ENCODE measurements at regions not wholly inside any gene's neighbourhood (a gene's known extent, or its start where the extent isn't known, plus 50 kb on each side); places are given as distances from the start of the nearest gene placed in this dataset.

DNA sequence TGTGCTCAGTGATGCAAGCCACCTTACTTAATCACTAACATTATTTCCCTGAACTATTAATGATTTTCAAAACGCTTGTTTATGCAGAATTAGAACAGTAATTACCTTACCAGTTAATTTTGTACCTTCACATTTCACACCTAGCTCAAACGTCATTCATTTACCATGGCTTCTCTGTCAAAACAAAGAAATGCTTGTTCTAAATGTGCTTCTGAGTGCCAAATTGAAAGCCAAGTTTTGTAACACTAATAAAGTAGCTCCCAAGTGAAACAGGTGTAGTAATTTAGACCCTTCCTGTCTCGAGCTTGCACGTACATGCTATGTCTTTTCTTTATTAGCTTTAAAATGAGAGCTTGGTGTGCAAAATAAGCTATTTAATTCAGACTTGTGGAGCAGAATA lies 533.7 kb upstream of the PKN2 start:
- no peak for DNase-seq (ENCODE audit: low spot score)

DNA sequence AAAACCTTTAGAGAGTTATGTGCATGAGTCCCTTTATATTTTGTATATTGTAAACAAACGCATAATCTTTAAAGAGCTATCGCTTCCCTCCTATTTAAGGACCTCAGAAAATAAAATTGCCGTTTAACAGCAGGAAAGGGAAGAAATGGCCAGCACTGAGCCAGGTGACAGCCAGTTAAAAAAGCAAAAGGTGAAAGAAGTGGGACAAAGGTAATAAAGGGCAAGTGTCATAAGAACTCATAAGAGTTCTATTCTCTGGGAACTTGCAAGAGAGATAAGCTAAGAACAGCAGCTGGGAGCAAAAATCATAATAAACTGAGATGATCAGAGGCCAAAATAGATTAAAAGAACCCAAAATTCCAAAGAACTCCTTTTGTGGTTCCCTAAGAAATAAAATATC lies 520.9 kb upstream of the PKN2 start:
- no peak for DNase-seq (ENCODE audit: low spot score)

DNA sequence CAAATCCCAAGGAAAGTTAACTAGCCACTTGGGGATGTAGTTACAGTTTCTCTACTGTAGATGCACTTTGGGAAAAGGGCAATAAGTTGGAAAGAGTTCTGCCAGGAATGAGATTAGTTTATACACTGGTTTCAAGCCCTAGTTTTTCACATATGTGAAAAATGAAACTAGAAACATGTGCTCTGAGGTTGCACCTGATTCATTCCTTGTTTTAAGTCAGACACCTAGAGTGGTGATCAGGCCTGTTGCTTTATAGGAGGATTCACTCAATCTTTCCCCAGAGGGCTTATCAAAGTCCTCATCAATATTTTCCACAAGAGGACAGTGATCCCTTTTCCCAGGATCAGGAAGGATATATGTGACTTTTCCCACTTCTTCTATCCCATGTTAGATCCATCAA lies 515.9 kb upstream of the PKN2 start:
- DNase-seq (ENCODE audit: low spot score): no peak

DNA sequence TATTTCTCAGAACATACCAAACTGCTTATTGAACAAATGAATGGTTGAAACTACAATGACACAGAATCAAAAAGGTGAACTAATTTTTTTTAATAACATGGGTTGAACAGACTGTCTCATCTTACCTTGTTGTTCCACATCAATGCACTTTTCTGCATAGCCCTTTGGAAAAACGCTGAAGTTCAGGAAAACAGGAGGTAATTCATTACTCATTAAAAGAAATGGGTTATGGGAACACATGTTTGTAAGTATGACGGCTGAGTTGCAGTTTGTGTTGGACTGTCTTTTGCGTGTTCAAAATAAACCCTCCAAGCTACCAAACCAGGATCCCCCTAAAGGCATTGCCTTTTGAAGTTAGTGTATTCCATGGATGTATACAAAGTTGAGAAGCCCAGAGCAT lies 514.9 kb upstream of the PKN2 start:
- no peak for DNase-seq (ENCODE audit: low spot score)

DNA sequence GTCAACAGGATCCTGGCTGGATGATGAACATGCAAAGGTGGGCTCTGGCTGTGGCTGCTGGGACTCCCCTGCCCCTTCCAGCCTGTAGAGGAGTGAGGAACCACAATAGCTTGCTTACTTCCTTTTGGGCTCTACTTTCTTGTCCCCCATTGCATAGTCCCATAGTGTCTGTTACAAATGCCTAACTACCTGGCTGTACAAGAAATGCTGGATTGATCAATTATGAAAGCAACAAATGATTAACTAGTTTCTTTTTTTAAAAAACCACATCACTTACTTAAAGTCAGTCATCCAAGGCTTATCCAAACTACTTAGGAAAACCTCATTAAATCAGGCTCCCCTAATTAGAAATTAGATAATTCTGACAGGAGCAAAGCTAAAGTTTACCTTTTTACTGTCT lies 514.1 kb upstream of the PKN2 start:
- DNase-seq (ENCODE audit: low spot score): no peak

DNA sequence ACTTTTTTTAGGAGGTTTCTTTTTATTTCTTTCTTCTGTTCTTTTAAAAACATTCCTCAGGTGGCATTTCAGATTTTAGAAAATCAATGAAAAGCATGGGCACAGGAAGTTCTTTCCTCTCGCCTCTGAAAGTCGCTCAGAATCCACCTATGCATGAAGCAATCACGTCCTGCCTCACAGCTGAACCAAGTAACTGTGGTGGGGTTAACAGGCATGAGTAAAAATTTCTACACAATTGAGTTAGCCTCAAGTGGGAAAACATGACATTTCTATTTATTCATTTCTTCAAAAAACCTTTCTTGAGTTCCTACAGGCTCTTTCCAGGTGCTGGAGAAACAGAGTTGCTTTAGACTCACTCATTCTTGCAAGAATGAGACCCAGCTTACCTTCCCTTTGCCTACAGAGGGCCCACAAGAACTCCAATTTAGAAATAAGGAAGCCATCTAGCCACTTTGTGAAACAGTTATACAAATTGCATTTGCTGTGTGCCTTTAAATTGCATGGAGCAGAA lies 508.9 kb upstream of the PKN2 start:
- no peak for DNase-seq (ENCODE audit: low spot score)

DNA sequence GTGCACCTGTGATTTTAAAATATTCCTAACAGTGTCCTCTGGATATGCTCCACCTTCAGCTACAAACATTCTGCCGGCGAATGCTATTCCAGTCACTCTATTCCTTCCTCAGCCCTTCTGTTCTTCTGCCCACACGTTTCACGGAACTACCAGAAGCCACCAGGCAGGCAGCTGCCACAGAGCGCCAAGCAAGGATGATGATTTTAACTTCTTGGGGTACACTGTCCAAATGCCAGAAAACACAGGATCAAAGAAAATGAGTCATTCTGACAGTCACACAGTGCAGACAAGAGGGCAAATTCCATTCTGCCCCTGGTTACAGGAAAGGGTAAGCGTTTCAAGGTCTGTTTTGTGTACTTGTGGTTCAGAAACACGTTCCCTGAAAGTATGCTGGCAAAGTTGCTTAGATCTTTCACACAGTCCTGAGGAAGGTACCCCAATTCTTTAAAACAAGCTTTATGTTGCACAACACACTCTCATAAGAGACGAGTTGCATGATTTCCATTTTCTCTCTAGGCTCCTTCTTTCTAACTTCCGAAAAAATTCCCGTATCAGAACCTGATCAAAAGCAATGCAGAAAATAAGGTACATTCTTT lies 508.3 kb upstream of the PKN2 start:
- DNase-seq (ENCODE audit: low spot score): no peak

DNA sequence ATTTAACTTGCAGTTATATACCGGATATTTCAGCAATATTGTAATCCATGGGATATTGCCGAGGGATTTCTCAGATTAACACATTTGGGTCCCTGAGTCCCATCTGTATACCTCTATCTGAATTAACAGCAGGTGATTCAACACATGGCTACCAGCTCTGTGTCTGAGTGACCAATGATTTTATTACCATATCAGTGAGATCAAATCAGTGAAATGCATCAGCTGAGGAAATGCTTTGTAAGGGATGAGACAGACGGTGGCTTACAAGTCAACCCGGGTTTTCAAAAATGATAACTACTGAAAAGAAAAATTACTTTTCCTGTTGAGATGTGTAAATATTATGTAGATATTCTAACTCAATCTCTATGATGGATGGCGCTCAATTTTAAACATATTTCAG lies 504.1 kb upstream of the PKN2 start:
- DNase-seq (ENCODE audit: low spot score): no peak

DNA sequence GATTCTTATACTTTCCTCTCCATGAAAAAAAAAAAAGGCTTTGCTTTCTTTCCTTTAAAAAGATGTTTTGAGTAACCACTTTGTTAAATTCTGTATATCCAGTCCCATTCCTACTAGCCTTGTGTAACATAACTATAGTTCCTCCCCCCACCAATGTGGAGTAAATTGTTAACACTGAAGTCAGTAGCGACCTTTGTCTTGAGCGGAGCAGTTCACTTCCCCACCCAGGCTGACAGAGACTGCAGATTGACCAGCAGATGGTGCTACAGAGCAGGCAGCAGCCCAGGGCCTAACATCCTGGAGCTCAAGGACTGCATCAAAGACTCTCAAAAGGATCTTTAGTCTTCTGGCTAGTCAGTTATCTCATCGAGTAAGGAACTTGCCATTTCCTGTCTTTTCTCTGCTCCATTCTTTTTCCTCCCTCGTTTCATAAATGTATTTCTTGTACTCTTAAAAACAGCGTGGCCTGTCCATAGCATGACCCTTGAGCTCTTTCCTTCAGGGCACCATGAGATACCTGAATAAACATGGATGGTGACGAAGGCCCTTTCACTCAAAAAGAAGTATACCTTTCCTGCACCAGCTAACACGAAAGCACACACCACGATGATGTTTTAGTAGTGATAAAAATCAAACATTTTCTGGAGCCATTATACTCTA lies 503.5 kb upstream of the PKN2 start:
- peak; percentile 51 for DNase-seq (ENCODE audit: low spot score)

DNA sequence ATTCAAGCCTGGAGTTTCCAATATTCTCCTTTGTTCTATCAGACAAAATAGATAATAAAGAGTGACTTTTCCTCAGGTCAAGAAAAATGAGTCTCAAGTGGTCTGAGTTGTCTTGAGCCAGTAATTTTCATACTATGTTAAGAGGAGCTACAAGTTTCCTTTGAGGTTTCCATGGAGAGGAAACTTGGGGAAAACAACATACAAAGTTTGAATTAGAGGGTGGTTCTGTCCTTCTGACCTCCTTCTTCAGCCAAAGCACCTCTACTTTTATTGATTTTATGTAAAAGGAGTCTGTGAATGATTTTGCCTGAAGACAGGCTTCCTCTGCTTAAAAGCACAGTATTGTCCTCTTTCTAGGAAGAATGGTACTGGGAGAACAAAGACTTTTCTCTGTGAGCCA lies 497.2 kb upstream of the PKN2 start:
- no peak for DNase-seq (ENCODE audit: low spot score)

DNA sequence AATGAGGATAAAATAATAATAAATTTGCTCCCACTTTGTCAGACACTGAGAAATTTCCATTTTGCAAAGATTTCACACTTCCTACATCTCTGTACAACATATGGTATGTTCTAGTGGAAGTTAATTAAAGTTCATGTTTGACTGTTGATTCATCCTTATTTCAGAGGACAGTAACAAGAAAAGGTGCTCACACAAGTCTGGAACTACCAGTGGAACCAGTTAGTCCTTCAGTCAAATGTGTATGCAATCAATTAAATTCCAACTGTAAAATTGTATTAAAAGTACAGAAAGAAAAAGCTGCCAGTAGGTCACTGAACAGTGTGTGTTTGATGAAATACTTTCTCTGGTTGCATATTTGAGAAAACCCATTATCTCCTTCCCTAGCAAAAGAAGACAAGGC lies 496.0 kb upstream of the PKN2 start:
- no peak for DNase-seq (ENCODE audit: low spot score)

DNA sequence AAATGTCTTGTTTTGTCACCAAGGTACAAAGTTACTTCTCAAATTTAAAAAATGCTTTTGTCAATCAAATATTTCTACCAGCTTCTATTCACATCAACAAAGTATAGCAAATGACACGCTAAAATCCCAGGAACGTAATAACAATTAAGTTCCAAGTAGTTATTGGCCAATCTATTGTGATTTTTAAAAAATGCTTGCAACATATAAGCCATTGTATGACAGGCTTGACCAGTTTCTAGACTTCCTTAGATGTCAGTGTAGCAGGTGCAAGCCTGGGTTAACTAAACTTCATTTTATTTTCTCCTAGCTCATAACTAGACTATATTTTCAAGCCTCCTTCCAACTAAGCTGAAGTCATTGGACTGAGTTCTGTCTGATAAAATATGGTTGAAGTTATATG lies 494.5 kb upstream of the PKN2 start:
- no peak for DNase-seq (ENCODE audit: low spot score)

DNA sequence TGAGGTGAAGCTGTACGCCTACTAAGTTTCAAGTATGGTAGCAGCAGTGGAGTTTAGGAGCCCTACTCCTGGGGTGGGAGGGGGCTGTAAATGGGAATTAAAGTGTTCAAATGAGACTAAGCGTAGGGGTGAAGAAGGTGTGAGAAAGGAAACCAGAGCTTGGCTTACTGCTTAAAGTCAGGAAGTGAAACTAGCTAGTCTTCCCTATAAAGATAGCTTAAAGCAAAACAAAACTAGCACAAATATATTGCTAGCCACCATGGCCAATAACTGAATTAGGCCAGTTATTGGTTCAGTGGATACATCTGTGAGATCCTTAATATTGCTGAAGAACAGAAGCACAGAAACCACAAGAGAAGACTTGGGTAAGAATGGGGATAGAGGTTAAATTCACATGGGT lies 492.2 kb upstream of the PKN2 start:
- no peak for DNase-seq (ENCODE audit: low spot score)

DNA sequence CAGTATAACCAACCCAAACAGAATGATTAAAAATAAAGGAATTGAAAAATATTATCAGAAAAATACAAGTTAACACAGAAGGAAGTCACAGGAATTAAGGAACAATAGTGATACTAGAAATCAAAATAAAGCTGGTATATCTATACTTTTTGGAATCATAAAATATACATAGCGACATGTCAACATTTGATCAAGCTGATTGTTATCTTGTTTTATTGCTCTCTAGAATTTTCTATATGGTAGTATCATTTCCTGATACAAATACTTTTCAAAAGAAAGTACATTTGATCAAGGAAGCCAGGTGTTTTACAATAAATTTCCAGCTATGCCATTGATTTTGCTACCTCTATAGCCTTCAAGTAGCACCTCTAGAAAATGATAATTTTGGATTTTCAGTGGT lies 489.5 kb upstream of the PKN2 start:
- DNase-seq (ENCODE audit: low spot score): no peak

DNA sequence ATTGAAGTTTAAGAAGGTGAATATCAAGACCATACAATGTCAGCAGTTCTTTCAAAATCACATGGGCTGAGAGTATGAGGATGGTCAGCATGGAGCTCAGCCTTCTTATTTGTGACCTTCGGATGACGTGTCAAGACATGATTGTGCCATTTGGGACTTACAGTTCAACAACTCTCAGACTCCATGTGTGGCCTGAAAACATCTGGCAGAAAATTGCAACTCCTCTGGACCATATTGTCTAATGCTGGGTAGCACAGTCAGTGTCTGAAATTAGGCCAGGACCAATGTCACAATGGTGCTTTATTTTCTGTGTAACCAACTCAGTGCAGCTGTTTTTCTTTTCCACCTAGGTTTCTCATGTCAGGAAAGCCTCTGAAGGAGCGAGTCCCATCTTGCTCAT lies 483.5 kb upstream of the PKN2 start:
- no peak for DNase-seq (ENCODE audit: low spot score)

DNA sequence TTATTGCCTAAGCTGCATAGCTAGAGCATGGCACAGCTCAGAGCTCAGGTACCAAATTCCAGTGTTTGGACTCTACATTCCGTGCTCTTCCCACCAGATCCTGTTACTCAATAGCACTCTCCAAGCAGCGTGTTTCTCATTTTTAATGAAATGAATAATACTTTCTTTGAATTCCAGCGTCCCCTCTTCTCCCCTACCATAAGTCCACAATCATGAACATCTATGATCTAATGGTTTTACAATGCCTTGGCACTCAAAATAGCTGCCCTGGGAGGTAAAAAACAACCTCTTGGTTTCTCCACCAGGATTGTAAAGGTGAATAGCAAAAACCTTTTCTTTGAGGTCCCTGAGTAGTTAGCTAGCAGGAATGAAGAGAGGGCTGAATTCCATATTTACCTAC lies 480.0 kb upstream of the PKN2 start:
- no peak for DNase-seq (ENCODE audit: low spot score)

DNA sequence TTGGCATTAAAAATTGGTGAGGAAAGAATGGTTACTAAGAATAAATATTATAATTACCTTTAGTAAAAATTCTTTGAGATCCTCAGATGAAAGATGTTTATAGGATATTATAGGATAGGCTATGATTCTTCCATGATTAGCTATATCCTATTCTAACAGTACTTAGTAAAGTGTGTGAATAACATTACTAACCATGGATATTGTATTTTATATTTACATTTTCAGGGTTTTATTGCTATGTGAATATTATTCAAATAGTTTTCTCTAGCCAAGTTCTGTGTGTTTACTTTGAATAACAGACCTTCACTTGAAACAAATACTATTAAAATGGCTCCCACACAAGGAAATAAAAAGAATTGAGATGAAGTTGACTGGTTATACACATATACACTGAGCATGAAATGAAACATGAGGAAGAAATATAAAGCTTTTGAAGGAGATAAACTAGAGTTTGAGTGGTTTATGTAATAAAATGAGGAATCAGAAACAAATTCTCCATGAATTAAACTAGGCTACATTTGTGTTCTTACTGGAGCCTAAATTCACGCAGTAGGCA lies 479.4 kb upstream of the PKN2 start:
- no peak for DNase-seq (ENCODE audit: low spot score)

DNA sequence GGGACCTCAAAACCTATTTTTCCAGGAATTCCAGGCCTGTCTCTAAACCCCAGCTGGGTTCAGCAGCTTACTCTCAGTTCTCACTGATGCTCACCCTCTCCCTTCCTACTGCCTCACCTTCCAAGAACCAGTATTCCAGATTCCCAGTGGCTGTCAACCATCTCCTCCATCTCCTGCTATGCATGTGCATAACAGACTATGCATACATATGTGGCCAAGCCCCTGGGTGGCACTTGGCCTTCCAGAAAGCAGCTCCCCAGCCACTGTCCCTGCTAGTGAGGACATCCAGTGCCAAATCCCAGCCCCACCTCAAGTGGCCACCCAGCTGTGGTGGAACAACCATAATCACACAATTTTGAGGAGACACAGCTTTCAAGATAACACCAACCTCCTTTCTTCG lies 475.7 kb upstream of the PKN2 start:
- no peak for DNase-seq (ENCODE audit: low spot score)

DNA sequence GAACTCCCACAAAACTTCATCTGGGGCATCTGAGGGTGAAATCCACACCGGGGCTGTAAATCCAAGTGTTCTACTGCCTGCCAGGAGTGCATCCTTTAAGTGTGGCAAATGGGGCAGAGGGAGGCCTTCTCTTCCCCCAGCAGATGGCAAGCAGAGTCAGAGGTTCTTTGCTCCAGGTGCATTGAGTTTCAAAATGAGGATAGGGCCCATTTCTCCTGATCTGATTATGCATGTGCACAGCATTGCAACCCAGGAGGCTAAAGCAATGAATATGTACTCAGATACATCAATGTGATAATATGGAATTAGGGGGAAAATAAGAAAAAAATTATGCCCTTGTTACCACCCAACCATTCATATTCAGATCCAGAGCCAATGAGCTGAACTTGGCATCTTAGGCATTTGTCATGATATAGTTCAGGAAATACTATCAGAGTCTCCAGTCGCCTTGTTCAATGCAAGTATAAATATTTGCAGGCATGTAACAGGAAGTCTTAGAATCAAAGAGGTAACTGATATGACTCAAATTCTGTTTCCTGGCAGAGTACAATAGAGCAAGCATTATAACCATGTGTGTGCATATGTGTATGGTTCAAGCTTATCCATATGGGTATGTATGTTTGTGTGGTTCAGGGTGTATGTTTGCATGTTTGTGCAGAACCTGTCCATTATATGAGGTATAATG lies 473.8 kb upstream of the PKN2 start:
- DNase-seq (ENCODE audit: low spot score): no peak

DNA sequence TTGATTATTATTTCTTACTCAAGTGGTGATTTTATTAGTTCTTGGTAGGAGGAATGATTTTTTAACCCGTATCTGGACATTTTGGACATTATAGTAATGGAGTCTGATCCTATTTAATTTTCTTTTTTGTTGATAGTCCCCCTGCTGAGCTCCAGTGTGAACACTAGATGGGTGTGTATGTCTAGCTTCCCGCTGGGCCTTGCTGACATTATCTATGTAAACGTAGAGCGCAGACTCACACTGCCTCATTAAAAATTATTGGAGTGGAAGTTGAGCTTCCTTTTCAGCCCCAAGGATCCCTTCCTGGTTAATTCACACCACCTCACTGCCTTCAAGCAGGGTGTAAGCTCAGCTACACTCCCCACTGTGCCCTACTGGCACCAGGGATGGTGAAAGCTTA lies 467.6 kb upstream of the PKN2 start:
- DNase-seq (ENCODE audit: low spot score): no peak

DNA sequence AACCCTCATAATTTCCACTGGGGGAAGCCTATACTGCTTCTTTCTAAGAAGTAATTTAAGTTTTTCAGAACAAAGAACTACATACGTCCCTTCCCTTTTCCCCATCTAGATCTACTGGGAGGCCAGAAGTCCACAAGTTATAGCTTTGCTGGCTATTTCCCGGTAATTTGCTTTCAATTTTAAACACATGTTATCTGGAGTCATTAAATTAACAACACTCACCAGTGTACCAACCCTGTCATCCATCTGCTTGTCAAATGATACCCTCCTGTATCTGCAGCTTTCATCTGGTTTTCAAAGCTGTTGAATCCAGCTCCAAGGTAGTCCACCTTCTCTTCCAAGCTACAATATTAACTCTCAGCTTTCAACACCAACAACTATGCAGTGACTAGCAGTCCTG lies 466.7 kb upstream of the PKN2 start:
- no peak for DNase-seq (ENCODE audit: low spot score)

DNA sequence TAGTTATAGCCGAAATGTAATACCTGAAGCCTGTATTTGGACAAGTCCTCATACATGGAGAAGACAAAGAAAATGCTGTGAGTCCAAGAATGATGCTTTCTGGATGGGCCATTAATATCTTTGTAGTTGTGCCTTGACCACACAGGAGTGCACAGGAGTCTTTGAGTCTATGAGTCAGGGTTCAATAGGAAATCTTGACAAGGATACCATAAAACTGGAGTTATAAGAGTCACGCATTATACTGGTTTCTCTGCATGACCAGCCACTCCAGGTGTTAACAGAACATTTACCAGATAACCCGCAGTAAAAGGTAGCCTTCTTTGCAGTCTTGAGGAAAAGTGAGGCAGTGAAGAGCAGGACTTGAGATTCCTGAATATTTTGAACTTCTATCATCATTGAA lies 464.6 kb upstream of the PKN2 start:
- DNase-seq (ENCODE audit: low spot score): no peak

DNA sequence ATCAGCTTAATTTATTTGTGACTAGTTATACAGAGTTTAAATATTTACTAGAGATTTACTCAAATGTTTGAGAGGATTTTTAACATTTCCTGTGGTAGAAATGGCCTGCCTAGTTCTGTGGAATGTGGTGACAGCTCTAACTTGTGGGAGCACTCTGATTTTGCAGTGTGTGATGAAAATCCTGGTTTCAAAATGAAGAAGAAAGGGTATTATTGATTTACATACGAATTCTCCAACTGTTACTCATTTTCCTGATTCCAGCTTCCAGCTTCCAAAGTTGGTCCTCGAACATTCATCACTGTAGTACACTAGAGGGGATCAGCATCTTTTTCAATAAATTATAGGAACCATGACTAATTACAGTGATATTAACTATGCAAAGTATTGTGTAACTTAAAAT lies 462.7 kb upstream of the PKN2 start:
- DNase-seq (ENCODE audit: low spot score): no peak
